Gastrocnemius medialis (tissue), 4 donors: ENCODE measurements at regions not wholly inside any gene's neighbourhood (a gene's known extent, or its start where the extent isn't known, plus 50 kb on each side); places are given as distances from the start of the nearest gene placed in this dataset.

ENCODE experiments used
- POLR2A ChIP-seq, 2 donors: fragments of 450-650 bp; IDR thresholded peaks; one replicate each; pipeline ENCODE4 v1.6.1; 2017; ENCODE audit warnings: antibody characterized with exemption in 2 of 2, mild to moderate bottlenecking in 2 of 2, moderate library complexity in 2 of 2
- TF ChIP-seq, protein P1 (sequence below), 5 experiments: fragments of 450-650 bp in 3 of 5; fragments of 200-600 bp in 2 of 5; sonication (generic) in 2 of 5; IDR thresholded peaks in 4 of 5; conservative IDR thresholded peaks in 1 of 5; 1 replicate in 4 of 5; 2 replicates in 1 of 5; pipeline ENCODE4 v1.5.1; 2016 to 2019; ENCODE audit warnings: antibody characterized with exemption in 5 of 5, mild to moderate bottlenecking in 3 of 5, moderate library complexity in 3 of 5

DNA sequence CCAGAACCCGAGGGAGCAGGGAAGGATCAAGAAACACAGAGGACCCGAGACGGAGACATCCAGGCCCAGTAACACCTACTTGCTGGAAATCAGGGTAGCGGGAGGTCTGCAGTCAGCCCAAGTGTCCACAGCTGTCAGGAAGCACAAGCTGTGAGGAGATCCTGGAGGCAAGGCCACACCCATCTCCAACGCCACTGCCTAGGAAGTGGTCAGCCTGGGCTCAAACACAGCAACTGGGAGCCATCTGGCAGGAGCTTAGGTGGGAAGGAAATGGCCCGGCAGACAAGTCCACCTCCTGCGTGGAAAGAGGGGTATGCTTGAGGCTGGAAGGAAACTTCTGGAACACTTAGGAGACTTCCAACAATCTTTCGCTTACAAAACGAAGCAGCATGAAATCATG is 407.1 kb downstream of the VPS13C start:
- TF ChIP-seq, protein P1, sequence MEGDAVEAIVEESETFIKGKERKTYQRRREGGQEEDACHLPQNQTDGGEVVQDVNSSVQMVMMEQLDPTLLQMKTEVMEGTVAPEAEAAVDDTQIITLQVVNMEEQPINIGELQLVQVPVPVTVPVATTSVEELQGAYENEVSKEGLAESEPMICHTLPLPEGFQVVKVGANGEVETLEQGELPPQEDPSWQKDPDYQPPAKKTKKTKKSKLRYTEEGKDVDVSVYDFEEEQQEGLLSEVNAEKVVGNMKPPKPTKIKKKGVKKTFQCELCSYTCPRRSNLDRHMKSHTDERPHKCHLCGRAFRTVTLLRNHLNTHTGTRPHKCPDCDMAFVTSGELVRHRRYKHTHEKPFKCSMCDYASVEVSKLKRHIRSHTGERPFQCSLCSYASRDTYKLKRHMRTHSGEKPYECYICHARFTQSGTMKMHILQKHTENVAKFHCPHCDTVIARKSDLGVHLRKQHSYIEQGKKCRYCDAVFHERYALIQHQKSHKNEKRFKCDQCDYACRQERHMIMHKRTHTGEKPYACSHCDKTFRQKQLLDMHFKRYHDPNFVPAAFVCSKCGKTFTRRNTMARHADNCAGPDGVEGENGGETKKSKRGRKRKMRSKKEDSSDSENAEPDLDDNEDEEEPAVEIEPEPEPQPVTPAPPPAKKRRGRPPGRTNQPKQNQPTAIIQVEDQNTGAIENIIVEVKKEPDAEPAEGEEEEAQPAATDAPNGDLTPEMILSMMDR (IDR thresholded peaks at IDR 0.05 in 4 of 5, conservative IDR thresholded peaks at IDR 0.05 in 1 of 5), result no peak
- TF ChIP-seq POLR2A (IDR thresholded peaks at IDR 0.05), result peak; percentile 25 to 44
